ENCODE measurements at regions not wholly inside any gene's neighbourhood (a gene's known extent, or its start where the extent isn't known, plus 50 kb on each side); places are given as distances from the start of the nearest gene placed in this dataset.

GRCh38 chr10:29908962-29909361, 150.4 kb downstream of the JCAD start:
- WGBS (ENCODE audit: extremely low coverage, insufficient coverage, insufficient read length): no CpG with 5 or more reads among the region's 6 CpGs
- Histone ChIP-seq H3K14ac (ENCODE audit: low read length) (no peak overlapping the region), H3K4ac (ENCODE audit: low read depth, low read length) (no peak overlapping the region), H3K9ac (ENCODE audit: low read length) (no peak overlapping the region), H3K18ac (ENCODE audit: low read length) (no peak overlapping the region), H4K12ac (ENCODE audit: low read depth, low read length) (no peak overlapping the region), H3K27me3 (ENCODE audit: insufficient read depth, low read length) (no peaks in the 10 kb centered on the region), H3K27ac (ENCODE audit: low read depth, low read length) (no peak overlapping the region), H3K4me3 (ENCODE audit: low read depth, low read length) (no peak overlapping the region), H3K79me2 (ENCODE audit: control insufficient read depth, insufficient read depth, low read length, poor library complexity) (no peaks in the 10 kb centered on the region), H4K91ac (ENCODE audit: low read depth, low read length) (no peak overlapping the region), H3K36me3 (ENCODE audit: control insufficient read depth in 1 of 2, insufficient read depth in 2 of 2, low read length in 2 of 2) (no peaks in the 10 kb centered on the region), H2AFZ (ENCODE audit: insufficient read depth, low read length, poor library complexity) (no peak overlapping the region), H3K4me1 (ENCODE audit: control insufficient read depth in 1 of 2, insufficient read depth in 2 of 2, low read length in 2 of 2) (no peaks in the 10 kb centered on the region), H3K79me1 (ENCODE audit: low read length) (no peaks in the 10 kb centered on the region), H2BK5ac (ENCODE audit: low read depth, low read length, poor library complexity) (no peak overlapping the region), H2BK12ac (ENCODE audit: low read length) (no peak overlapping the region), H3K9me3 (ENCODE audit: insufficient read depth, low read depth, low read length) (no peaks in the 10 kb centered on the region), H2BK120ac (ENCODE audit: insufficient read depth, low read length, poor library complexity) (no peak overlapping the region), H3K23ac (ENCODE audit: low read length) (no peak overlapping the region), H4K8ac (ENCODE audit: low read depth, low read length) (no peak overlapping the region), H2AK5ac (ENCODE audit: low read length) (no peak overlapping the region), H3K4me2 (ENCODE audit: low read length) (no peak overlapping the region)
- no peak for DNase-seq

DNA sequence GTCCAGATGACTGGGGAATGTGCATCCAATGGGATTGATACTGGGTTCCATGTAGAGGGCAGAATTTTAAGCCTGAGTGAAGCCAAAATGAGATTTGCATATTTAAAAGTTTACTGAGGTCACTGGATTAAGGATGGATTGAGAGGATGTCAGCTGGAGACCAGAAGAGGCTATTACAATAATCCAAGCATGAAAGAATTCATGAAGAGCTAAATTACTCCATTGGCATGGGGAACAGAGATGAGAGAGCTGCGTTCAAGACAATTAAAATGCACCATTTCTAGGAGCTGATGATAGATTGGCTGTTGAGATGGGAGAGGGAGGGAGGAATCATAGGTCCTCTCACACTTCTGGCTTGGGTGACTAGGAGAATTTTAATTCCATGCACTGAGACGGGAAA, 158.5 kb downstream of the JCAD start:
- no peak overlapping the region for H2BK12ac ChIP-seq (ENCODE audit: low read length)
- no peak overlapping the region for H3K18ac ChIP-seq (ENCODE audit: low read length)
- H3K23ac ChIP-seq (ENCODE audit: low read length): no peak overlapping the region
- no peaks in the 10 kb centered on the region for H3K9me3 ChIP-seq (ENCODE audit: insufficient read depth, low read depth, low read length)
- H3K14ac ChIP-seq (ENCODE audit: low read length): no peak overlapping the region
- H3K4me3 ChIP-seq (ENCODE audit: low read depth, low read length): no peak overlapping the region
- H2AFZ ChIP-seq (ENCODE audit: insufficient read depth, low read length, poor library complexity): no peak overlapping the region
- no peak overlapping the region for H4K12ac ChIP-seq (ENCODE audit: low read depth, low read length)
- H4K8ac ChIP-seq (ENCODE audit: low read depth, low read length): no peak overlapping the region
- no peak overlapping the region for H2BK120ac ChIP-seq (ENCODE audit: insufficient read depth, low read length, poor library complexity)
- no peak overlapping the region for H2AK5ac ChIP-seq (ENCODE audit: low read length)
- H3K27ac ChIP-seq (ENCODE audit: low read depth, low read length): no peak overlapping the region
- H3K4me2 ChIP-seq (ENCODE audit: low read length): no peak overlapping the region
- WGBS (ENCODE audit: extremely low coverage, insufficient coverage, insufficient read length): no CpG with 5 or more reads among the region's 2 CpGs
- H3K27me3 ChIP-seq (ENCODE audit: insufficient read depth, low read length): no peaks in the 10 kb centered on the region
- no peak overlapping the region for H4K91ac ChIP-seq (ENCODE audit: low read depth, low read length)
- H3K79me1 ChIP-seq (ENCODE audit: low read length): peaks cover 2% of the 10 kb centered on the region
- no peaks in the 10 kb centered on the region for H3K4me1 ChIP-seq (ENCODE audit: control insufficient read depth in 1 of 2, insufficient read depth in 2 of 2, low read length in 2 of 2)
- H3K36me3 ChIP-seq (ENCODE audit: control insufficient read depth in 1 of 2, insufficient read depth in 2 of 2, low read length in 2 of 2): no peaks in the 10 kb centered on the region
- no peak overlapping the region for H3K4ac ChIP-seq (ENCODE audit: low read depth, low read length)
- no peak overlapping the region for H3K9ac ChIP-seq (ENCODE audit: low read length)
- DNase-seq: no peak
- H2BK5ac ChIP-seq (ENCODE audit: low read depth, low read length, poor library complexity): no peak overlapping the region
- H3K79me2 ChIP-seq (ENCODE audit: control insufficient read depth, insufficient read depth, low read length, poor library complexity): no peaks in the 10 kb centered on the region

- no peak for DNase-seq
- no peak overlapping the region for H3K4ac ChIP-seq (ENCODE audit: low read depth, low read length)
- WGBS (ENCODE audit: extremely low coverage, insufficient coverage, insufficient read length): no CpG with 5 or more reads among the region's 6 CpGs
- no peak overlapping the region for H2BK12ac ChIP-seq (ENCODE audit: low read length)
- no peaks in the 10 kb centered on the region for H3K36me3 ChIP-seq (ENCODE audit: control insufficient read depth in 1 of 2, insufficient read depth in 2 of 2, low read length in 2 of 2)
- peaks cover 2% of the 10 kb centered on the region for H3K79me1 ChIP-seq (ENCODE audit: low read length)
- H3K4me3 ChIP-seq (ENCODE audit: low read depth, low read length): no peak overlapping the region
- no peak overlapping the region for H2BK120ac ChIP-seq (ENCODE audit: insufficient read depth, low read length, poor library complexity)
- H3K79me2 ChIP-seq (ENCODE audit: control insufficient read depth, insufficient read depth, low read length, poor library complexity): no peaks in the 10 kb centered on the region
- H2BK5ac ChIP-seq (ENCODE audit: low read depth, low read length, poor library complexity): no peak overlapping the region
- no peak overlapping the region for H4K91ac ChIP-seq (ENCODE audit: low read depth, low read length)
- no peak overlapping the region for H3K23ac ChIP-seq (ENCODE audit: low read length)
- peaks cover 0 to 3% of the 10 kb centered on the region in 2 experiments for H3K4me1 ChIP-seq (ENCODE audit: control insufficient read depth in 1 of 2, insufficient read depth in 2 of 2, low read length in 2 of 2)
- H3K9ac ChIP-seq (ENCODE audit: low read length): no peak overlapping the region
- no peak overlapping the region for H2AK5ac ChIP-seq (ENCODE audit: low read length)
- no peak overlapping the region for H3K14ac ChIP-seq (ENCODE audit: low read length)
- no peaks in the 10 kb centered on the region for H3K9me3 ChIP-seq (ENCODE audit: insufficient read depth, low read depth, low read length)
- H3K27me3 ChIP-seq (ENCODE audit: insufficient read depth, low read length): no peaks in the 10 kb centered on the region
- no peak overlapping the region for H4K8ac ChIP-seq (ENCODE audit: low read depth, low read length)
- H3K27ac ChIP-seq (ENCODE audit: low read depth, low read length): no peak overlapping the region
- no peak overlapping the region for H2AFZ ChIP-seq (ENCODE audit: insufficient read depth, low read length, poor library complexity)
- H3K4me2 ChIP-seq (ENCODE audit: low read length): no peak overlapping the region
- no peak overlapping the region for H4K12ac ChIP-seq (ENCODE audit: low read depth, low read length)
- H3K18ac ChIP-seq (ENCODE audit: low read length): no peak overlapping the region
Measured at GRCh38 chr10:29897999-29898716, 161.2 kb downstream of the JCAD start.

GRCh38 chr10:29897430-29897829, 162.0 kb downstream of the JCAD start:
- H3K36me3 ChIP-seq (ENCODE audit: control insufficient read depth in 1 of 2, insufficient read depth in 2 of 2, low read length in 2 of 2): no peaks in the 10 kb centered on the region
- no peak overlapping the region for H2AFZ ChIP-seq (ENCODE audit: insufficient read depth, low read length, poor library complexity)
- no CpG with 5 or more reads among the region's 3 CpGs for WGBS (ENCODE audit: extremely low coverage, insufficient coverage, insufficient read length)
- no peaks in the 10 kb centered on the region for H3K79me2 ChIP-seq (ENCODE audit: control insufficient read depth, insufficient read depth, low read length, poor library complexity)
- no peak overlapping the region for H3K14ac ChIP-seq (ENCODE audit: low read length)
- H2BK12ac ChIP-seq (ENCODE audit: low read length): no peak overlapping the region
- H3K27me3 ChIP-seq (ENCODE audit: insufficient read depth, low read length): no peaks in the 10 kb centered on the region
- H3K4me1 ChIP-seq (ENCODE audit: control insufficient read depth in 1 of 2, insufficient read depth in 2 of 2, low read length in 2 of 2): peaks cover 0 to 3% of the 10 kb centered on the region in 2 experiments
- no peak overlapping the region for H3K9ac ChIP-seq (ENCODE audit: low read length)
- H4K8ac ChIP-seq (ENCODE audit: low read depth, low read length): no peak overlapping the region
- H3K4ac ChIP-seq (ENCODE audit: low read depth, low read length): no peak overlapping the region
- H2AK5ac ChIP-seq (ENCODE audit: low read length): no peak overlapping the region
- H2BK120ac ChIP-seq (ENCODE audit: insufficient read depth, low read length, poor library complexity): no peak overlapping the region
- no peak overlapping the region for H4K91ac ChIP-seq (ENCODE audit: low read depth, low read length)
- H3K23ac ChIP-seq (ENCODE audit: low read length): no peak overlapping the region
- no peak overlapping the region for H3K18ac ChIP-seq (ENCODE audit: low read length)
- H4K12ac ChIP-seq (ENCODE audit: low read depth, low read length): no peak overlapping the region
- no peak overlapping the region for H3K27ac ChIP-seq (ENCODE audit: low read depth, low read length)
- no peak for DNase-seq
- peaks cover 2% of the 10 kb centered on the region for H3K79me1 ChIP-seq (ENCODE audit: low read length)
- no peak overlapping the region for H3K4me3 ChIP-seq (ENCODE audit: low read depth, low read length)
- no peak overlapping the region for H3K4me2 ChIP-seq (ENCODE audit: low read length)
- H2BK5ac ChIP-seq (ENCODE audit: low read depth, low read length, poor library complexity): no peak overlapping the region
- H3K9me3 ChIP-seq (ENCODE audit: insufficient read depth, low read depth, low read length): no peaks in the 10 kb centered on the region

Data from trophoblast cell (in vitro differentiated cells and primary cell).